ENCODE measurements at regions not wholly inside any gene's neighbourhood (a gene's known extent, or its start where the extent isn't known, plus 50 kb on each side); places are given as distances from the start of the nearest gene placed in this dataset.

- no peak for TF ChIP-seq EP300 (IDR thresholded peaks at IDR 0.05; ENCODE audit: borderline replicate concordance in 1 of 2, low read depth in 2 of 2, low read length in 2 of 2)
- TF ChIP-seq SAP30 (IDR thresholded peaks at IDR 0.05; ENCODE audit: insufficient read depth, insufficient replicate concordance, low read length), result no peak
- TF ChIP-seq EZH2 (IDR thresholded peaks at IDR 0.05; ENCODE audit: low read depth, low read length, severe bottlenecking), result no peak
These were observed 601.1 kb upstream of the HTR2C start for GRCh38 chrX:113982766-113983165.
